Neuronal stem cell (in vitro differentiated cells): ENCODE measurements at regions not wholly inside any gene's neighbourhood (a gene's known extent, or its start where the extent isn't known, plus 50 kb on each side); places are given as distances from the start of the nearest gene placed in this dataset.

Experiments used
- DNase-seq: peaks from one replicate; pipeline ENCODE4 v3.0.0-alpha.2; 2013; ENCODE audit warnings: low spot score
- H2AFZ ChIP-seq: one replicate; pipeline ENCODE4 v1.6.1; 2013; ENCODE audit warnings: mild to moderate bottlenecking, low read length, inconsistent platforms
- H2AK5ac ChIP-seq: 2 replicates; pipeline ENCODE4 v1.6.1; 2013; ENCODE audit warnings: low read depth, mild to moderate bottlenecking, inconsistent platforms, low read length, moderate library complexity, mixed read lengths
- H2BK120ac ChIP-seq: 2 replicates; pipeline ENCODE4 v1.6.1; 2013; ENCODE audit warnings: low read depth, mild to moderate bottlenecking, inconsistent platforms, low read length, moderate library complexity, mixed read lengths
- H2BK12ac ChIP-seq: one replicate; pipeline ENCODE4 v1.6.1; 2013; ENCODE audit warnings: low read length, inconsistent platforms
- H2BK15ac ChIP-seq: 2 replicates; pipeline ENCODE4 v1.6.1; 2013; ENCODE audit warnings: mild to moderate bottlenecking, low read length, inconsistent platforms, mixed read lengths
- H2BK5ac ChIP-seq: one replicate; pipeline ENCODE4 v1.6.1; 2013; ENCODE audit warnings: inconsistent platforms, mild to moderate bottlenecking, low read length, moderate library complexity
- H3K14ac ChIP-seq: one replicate; pipeline ENCODE4 v1.6.1; 2013; ENCODE audit warnings: low read length, inconsistent platforms
- H3K18ac ChIP-seq: 2 replicates; pipeline ENCODE4 v1.6.1; 2013; ENCODE audit warnings: low read length, inconsistent platforms
- H3K23ac ChIP-seq: 2 replicates; pipeline ENCODE4 v1.6.1; 2013; ENCODE audit warnings: low read depth, mild to moderate bottlenecking, mixed read lengths, low read length, inconsistent platforms; ENCODE audit not compliant: poor library complexity
- H3K27ac ChIP-seq: replicated peaks from 3 replicates; pipeline ENCODE4 v1.5.1; 2013; ENCODE audit warnings: low read length, inconsistent platforms
- H3K27me3 ChIP-seq, 3 experiments: 2 replicates each; pipeline ENCODE4 v1.6.1; 2013; ENCODE audit warnings: low read length in 3 of 3, mild to moderate bottlenecking in 2 of 3, inconsistent platforms in 1 of 3, low read depth in 1 of 3, mixed read lengths in 1 of 3, moderate library complexity in 1 of 3; ENCODE audit not compliant: control insufficient read depth in 3 of 3, insufficient read depth in 3 of 3
- H3K36me3 ChIP-seq, 2 donors: replicated peaks in 1 of 2; 2 replicates each; pipeline ENCODE4 v1.6.1; 2013; ENCODE audit warnings: low read length in 2 of 2; ENCODE audit not compliant: control insufficient read depth in 2 of 2, insufficient read depth in 2 of 2
- H3K4ac ChIP-seq: 2 replicates; pipeline ENCODE4 v1.6.1; 2013; ENCODE audit warnings: inconsistent platforms, mild to moderate bottlenecking, low read length, moderate library complexity
- H3K4me1 ChIP-seq, 2 donors: 1 replicate in 1 of 2; 2 replicates in 1 of 2; pipeline ENCODE4 v1.6.1; 2013; ENCODE audit warnings: low read length in 2 of 2, low read depth in 1 of 2; ENCODE audit not compliant: control insufficient read depth in 2 of 2, insufficient read depth in 1 of 2
- H3K4me2 ChIP-seq: one replicate; pipeline ENCODE4 v1.6.1; 2013; ENCODE audit warnings: mild to moderate bottlenecking, low read length, inconsistent platforms; ENCODE audit not compliant: insufficient read depth, poor library complexity, severe bottlenecking
- H3K4me3 ChIP-seq, 2 donors: 2 replicates each; pipeline ENCODE4 v1.5.1; 2013; ENCODE audit warnings: low read length in 2 of 2, mild to moderate bottlenecking in 2 of 2, inconsistent platforms in 1 of 2, moderate library complexity in 1 of 2
- H3K79me1 ChIP-seq: one replicate; pipeline ENCODE4 v1.6.1; 2013; ENCODE audit warnings: low read depth, mild to moderate bottlenecking, inconsistent platforms, low read length, moderate library complexity
- H3K9ac ChIP-seq: one replicate; pipeline ENCODE4 v1.6.1; 2013; ENCODE audit warnings: mild to moderate bottlenecking, low read depth, low read length, inconsistent platforms; ENCODE audit not compliant: poor library complexity
- H3K9me3 ChIP-seq, 2 donors: replicated peaks in 1 of 2; 2 replicates each; pipeline versions ENCODE3 to v1.6.1; 2013; ENCODE audit warnings: low read length in 2 of 2, mild to moderate bottlenecking in 2 of 2, inconsistent platforms in 1 of 2, low read depth in 1 of 2, mixed read lengths in 1 of 2, moderate library complexity in 1 of 2; ENCODE audit not compliant: control insufficient read depth in 2 of 2, insufficient read depth in 1 of 2
- H4K8ac ChIP-seq: one replicate; pipeline ENCODE4 v1.6.1; 2013; ENCODE audit warnings: low read depth, mild to moderate bottlenecking, inconsistent platforms, low read length, moderate library complexity
- H4K91ac ChIP-seq: one replicate; pipeline ENCODE4 v1.6.1; 2013; ENCODE audit warnings: low read length, low read depth, mild to moderate bottlenecking, inconsistent platforms; ENCODE audit not compliant: poor library complexity
- WGBS, 2 donors: extraction: QIAGEN DNeasy Blood & Tissue Kit; methylation state at CpG; one replicate each; pipeline ENCODE4 v1.1.7; 2013; ENCODE audit warnings: missing lambda C conversion rate in 2 of 2, mixed read lengths in 1 of 2; ENCODE audit not compliant: insufficient read length in 2 of 2, insufficient replicate concordance in 1 of 2; ENCODE audit errors: extremely low coverage in 2 of 2; 5-methylcytosine and 5-hydroxymethylcytosine counted together

- no peak overlapping the region for H2BK5ac ChIP-seq
- H2AFZ ChIP-seq: no peak overlapping the region
- no peak overlapping the region for H3K9ac ChIP-seq
- H3K14ac ChIP-seq: no peak overlapping the region
- H2BK12ac ChIP-seq: no peak overlapping the region
- peak; percentile 32 for DNase-seq
- no peak overlapping the region for H4K91ac ChIP-seq
- H3K36me3 ChIP-seq: peaks cover 0 to 28% of the 10 kb centered on the region in 2 donors
- H3K18ac ChIP-seq: no peak overlapping the region
- peaks cover 3 to 7% of the 10 kb centered on the region in 2 donors for H3K4me1 ChIP-seq
- H3K4me2 ChIP-seq: no peak overlapping the region
- H3K27ac ChIP-seq: peak overlapping the region; percentile 82
- no peak overlapping the region for H4K8ac ChIP-seq
- H3K23ac ChIP-seq: no peak overlapping the region
- no peak overlapping the region for H2BK120ac ChIP-seq
- H3K4me3 ChIP-seq: no peak overlapping the region
- H3K9me3 ChIP-seq: peaks cover 5 to 16% of the 10 kb centered on the region in 2 donors
- no peaks in the 10 kb centered on the region for H3K79me1 ChIP-seq
- peaks cover 0 to 2% (median 0%) of the 10 kb centered on the region in 3 experiments for H3K27me3 ChIP-seq
- no peak overlapping the region for H3K4ac ChIP-seq
- H2AK5ac ChIP-seq: no peak overlapping the region
- H2BK15ac ChIP-seq: no peak overlapping the region
These were observed 176.9 kb downstream of the FAT3 start for GRCh38 chr11:92401520-92401919.

- H3K4me1 ChIP-seq: peaks cover 13 to 16% of the 10 kb centered on the region in 2 donors
- H2AFZ ChIP-seq: no peak overlapping the region
- H4K8ac ChIP-seq: no peak overlapping the region
- no peak overlapping the region for H3K14ac ChIP-seq
- H3K9me3 ChIP-seq: peaks cover 5 to 16% of the 10 kb centered on the region in 2 donors
- H2BK12ac ChIP-seq: no peak overlapping the region
- no peak overlapping the region for H3K9ac ChIP-seq
- H3K79me1 ChIP-seq: no peaks in the 10 kb centered on the region
- H2BK15ac ChIP-seq: no peak overlapping the region
- H3K27me3 ChIP-seq: peaks cover 0 to 2% (median 0%) of the 10 kb centered on the region in 3 experiments
- no peak overlapping the region for H2BK120ac ChIP-seq
- no peak overlapping the region for H3K23ac ChIP-seq
- H2BK5ac ChIP-seq: no peak overlapping the region
- H3K36me3 ChIP-seq: peaks cover 0 to 22% of the 10 kb centered on the region in 2 donors
- no peak overlapping the region for H3K4me2 ChIP-seq
- no peak overlapping the region for H3K18ac ChIP-seq
- no peak overlapping the region for H3K27ac ChIP-seq
- no peak overlapping the region for H4K91ac ChIP-seq
- no peak overlapping the region for H2AK5ac ChIP-seq
- no peak for DNase-seq
- no peak overlapping the region for H3K4ac ChIP-seq
- WGBS, 2 donors: no CpG with 5 or more reads among the region's 2 CpGs
- H3K4me3 ChIP-seq: no peak overlapping the region
These were observed 181.9 kb downstream of the FAT3 start for GRCh38 chr11:92406472-92406871.

DNA sequence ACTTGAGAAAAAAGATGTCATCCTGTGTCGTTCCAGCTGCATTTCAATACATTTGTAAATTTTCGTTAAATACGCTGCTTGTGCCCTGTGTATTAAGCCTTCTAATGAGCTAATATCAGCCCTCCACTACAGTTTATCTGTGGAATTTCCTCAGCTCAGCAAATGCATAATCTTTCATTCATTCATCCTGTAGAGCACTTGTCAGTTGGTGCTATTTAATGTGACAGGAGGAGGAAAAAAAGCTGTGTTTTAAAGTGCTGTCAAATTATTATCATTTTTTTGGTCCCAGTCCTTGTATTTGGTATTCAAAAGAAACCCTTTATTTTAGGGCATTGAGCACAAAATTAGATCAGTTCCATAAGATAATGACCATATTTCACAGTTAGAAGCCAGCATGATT is 184.7 kb downstream of the FAT3 start:
- no CpG with 5 or more reads among the region's 3 CpGs for WGBS, 2 donors
- no peak overlapping the region for H2AFZ ChIP-seq
- H3K9me3 ChIP-seq: peaks cover 4 to 6% of the 10 kb centered on the region in 2 donors
- H3K79me1 ChIP-seq: no peaks in the 10 kb centered on the region
- H4K91ac ChIP-seq: no peak overlapping the region
- peaks cover 0 to 17% of the 10 kb centered on the region in 2 donors for H3K36me3 ChIP-seq
- no peak overlapping the region for H4K8ac ChIP-seq
- no peak overlapping the region for H2BK15ac ChIP-seq
- no peak overlapping the region for H2BK120ac ChIP-seq
- no peak overlapping the region for H2BK12ac ChIP-seq
- no peak overlapping the region for H3K4me2 ChIP-seq
- no peak overlapping the region for H3K14ac ChIP-seq
- no peak overlapping the region for H3K23ac ChIP-seq
- no peak overlapping the region for H3K9ac ChIP-seq
- no peak for DNase-seq
- H3K27ac ChIP-seq: no peak overlapping the region
- no peak overlapping the region for H3K4ac ChIP-seq
- H3K27me3 ChIP-seq: peaks cover 0 to 2% (median 0%) of the 10 kb centered on the region in 3 experiments
- H2AK5ac ChIP-seq: no peak overlapping the region
- H3K18ac ChIP-seq: no peak overlapping the region
- H3K4me3 ChIP-seq: no peak overlapping the region
- H3K4me1 ChIP-seq: peaks cover 13 to 16% of the 10 kb centered on the region in 2 donors
- no peak overlapping the region for H2BK5ac ChIP-seq

DNA sequence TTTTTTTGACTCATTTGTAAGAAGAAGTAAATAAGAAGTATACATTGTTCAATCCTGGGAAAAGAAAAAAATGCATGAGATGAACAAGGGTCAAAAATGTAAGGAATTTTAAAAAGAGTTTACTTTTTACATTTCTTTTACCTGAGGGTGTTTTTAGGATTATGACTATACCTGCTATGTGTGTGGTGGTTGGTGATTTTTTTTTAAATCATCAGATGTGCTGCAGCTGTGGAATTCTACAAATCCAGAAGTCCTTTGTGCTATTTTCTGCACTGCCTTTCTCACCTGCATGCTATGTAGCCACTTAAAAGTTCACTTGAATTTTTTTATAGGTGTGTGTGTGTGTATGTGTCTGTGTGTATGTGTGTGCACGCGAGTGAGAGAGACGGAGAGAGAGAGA is 185.3 kb downstream of the FAT3 start:
- no peak overlapping the region for H3K23ac ChIP-seq
- H2BK12ac ChIP-seq: no peak overlapping the region
- DNase-seq: no peak
- no peak overlapping the region for H2AFZ ChIP-seq
- H3K9me3 ChIP-seq: peaks cover 0 to 4% of the 10 kb centered on the region in 2 donors
- no peak overlapping the region for H2BK15ac ChIP-seq
- no peak overlapping the region for H3K9ac ChIP-seq
- no peaks in the 10 kb centered on the region for H3K79me1 ChIP-seq
- H3K27ac ChIP-seq: no peak overlapping the region
- H3K4me3 ChIP-seq: no peak overlapping the region
- no peak overlapping the region for H4K91ac ChIP-seq
- no peak overlapping the region for H2AK5ac ChIP-seq
- H3K18ac ChIP-seq: no peak overlapping the region
- WGBS, 2 donors: no CpG with 5 or more reads among the region's 3 CpGs
- no peaks in the 10 kb centered on the region for H3K27me3 ChIP-seq
- peaks cover 0 to 11% of the 10 kb centered on the region in 2 donors for H3K36me3 ChIP-seq
- no peak overlapping the region for H2BK120ac ChIP-seq
- no peak overlapping the region for H3K4me2 ChIP-seq
- H3K14ac ChIP-seq: no peak overlapping the region
- H2BK5ac ChIP-seq: no peak overlapping the region
- H4K8ac ChIP-seq: no peak overlapping the region
- H3K4me1 ChIP-seq: peaks cover 13 to 16% of the 10 kb centered on the region in 2 donors
- H3K4ac ChIP-seq: no peak overlapping the region
